ENCODE measurements at regions not wholly inside any gene's neighbourhood (a gene's known extent, or its start where the extent isn't known, plus 50 kb on each side); places are given as distances from the start of the nearest gene placed in this dataset.

- TF ChIP-seq CTCF (IDR thresholded peaks at IDR 0.05 in 8 of 11, conservative IDR thresholded peaks at IDR 0.05 in 3 of 11) (no peak), POLR2A (IDR thresholded peaks at IDR 0.05) (no peak), POLR2AphosphoS5 (IDR thresholded peaks at IDR 0.05) (no peak)
Observed at GRCh38 chr4:11525085-11525484, 96.4 kb upstream of the HS3ST1 start.
